ENCODE measurements at regions not wholly inside any gene's neighbourhood (a gene's known extent, or its start where the extent isn't known, plus 50 kb on each side); places are given as distances from the start of the nearest gene placed in this dataset.

GRCh38 chr7:27424231-27424630, 181.6 kb downstream of the EVX1 start:
- TF ChIP-seq ZNF12 (CRISPR knock-in tag; IDR thresholded peaks at IDR 0.05) (no peak), RARG (CRISPR knock-in tag; IDR thresholded peaks at IDR 0.05; ENCODE audit: low read depth) (no peak), BORCS8-MEF2B (CRISPR knock-in tag; IDR thresholded peaks at IDR 0.05) (no peak), RELA (CRISPR knock-in tag; IDR thresholded peaks at IDR 0.05) (no peak), ZNF607 (CRISPR knock-in tag; IDR thresholded peaks at IDR 0.05; ENCODE audit: borderline replicate concordance) (no peak), ZNF274 (CRISPR knock-in tag; IDR thresholded peaks at IDR 0.05) (no peak), ETV6 (CRISPR knock-in tag; conservative IDR thresholded peaks at IDR 0.05) (no peak), ZNF407 (CRISPR knock-in tag; IDR thresholded peaks at IDR 0.05; ENCODE audit: not compliant biosample characterization) (no peak), CTCF (CRISPR knock-in tag; IDR thresholded peaks at IDR 0.05) (no peak)
- TF ChIP-seq, protein P1, sequence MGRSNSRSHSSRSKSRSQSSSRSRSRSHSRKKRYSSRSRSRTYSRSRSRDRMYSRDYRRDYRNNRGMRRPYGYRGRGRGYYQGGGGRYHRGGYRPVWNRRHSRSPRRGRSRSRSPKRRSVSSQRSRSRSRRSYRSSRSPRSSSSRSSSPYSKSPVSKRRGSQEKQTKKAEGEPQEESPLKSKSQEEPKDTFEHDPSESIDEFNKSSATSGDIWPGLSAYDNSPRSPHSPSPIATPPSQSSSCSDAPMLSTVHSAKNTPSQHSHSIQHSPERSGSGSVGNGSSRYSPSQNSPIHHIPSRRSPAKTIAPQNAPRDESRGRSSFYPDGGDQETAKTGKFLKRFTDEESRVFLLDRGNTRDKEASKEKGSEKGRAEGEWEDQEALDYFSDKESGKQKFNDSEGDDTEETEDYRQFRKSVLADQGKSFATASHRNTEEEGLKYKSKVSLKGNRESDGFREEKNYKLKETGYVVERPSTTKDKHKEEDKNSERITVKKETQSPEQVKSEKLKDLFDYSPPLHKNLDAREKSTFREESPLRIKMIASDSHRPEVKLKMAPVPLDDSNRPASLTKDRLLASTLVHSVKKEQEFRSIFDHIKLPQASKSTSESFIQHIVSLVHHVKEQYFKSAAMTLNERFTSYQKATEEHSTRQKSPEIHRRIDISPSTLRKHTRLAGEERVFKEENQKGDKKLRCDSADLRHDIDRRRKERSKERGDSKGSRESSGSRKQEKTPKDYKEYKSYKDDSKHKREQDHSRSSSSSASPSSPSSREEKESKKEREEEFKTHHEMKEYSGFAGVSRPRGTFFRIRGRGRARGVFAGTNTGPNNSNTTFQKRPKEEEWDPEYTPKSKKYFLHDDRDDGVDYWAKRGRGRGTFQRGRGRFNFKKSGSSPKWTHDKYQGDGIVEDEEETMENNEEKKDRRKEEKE (IDR thresholded peaks at IDR 0.05): no peak
